Fibroblast of pulmonary artery (primary cell): ENCODE measurements at regions not wholly inside any gene's neighbourhood (a gene's known extent, or its start where the extent isn't known, plus 50 kb on each side); places are given as distances from the start of the nearest gene placed in this dataset.

Source experiments
- DNase-seq: peaks from one replicate; pipeline ENCODE4 v3.0.0-alpha.2; 2010; ENCODE audit warnings: low read depth
- H3K4me3 ChIP-seq: replicated peaks from 2 replicates; pipeline ENCODE4 v1.5.1; 2011; ENCODE audit warnings: low read depth, mild to moderate bottlenecking, control low read depth, low read length, moderate library complexity
- CTCF ChIP-seq: IDR thresholded peaks from 2 replicates; pipeline ENCODE4 v1.5.1; 2011; ENCODE audit warnings: mild to moderate bottlenecking, control low read depth, low read length, inconsistent platforms; ENCODE audit errors: missing control alignments

GRCh38 chr10:2910656-2911055, 156.7 kb upstream of the PFKP start:
- DNase-seq: no peak
- H3K4me3 ChIP-seq: no peak overlapping the region
- TF ChIP-seq CTCF: no peak

- H3K4me3 ChIP-seq: no peak overlapping the region
- DNase-seq: no peak
- no peak for TF ChIP-seq CTCF
These were observed 157.4 kb upstream of the PFKP start for GRCh38 chr10:2909921-2910320.

- H3K4me3 ChIP-seq: no peak overlapping the region
- TF ChIP-seq CTCF: no peak
- no peak for DNase-seq
These were observed 158.3 kb upstream of the PFKP start for GRCh38 chr10:2908851-2909630.

GRCh38 chr10:2906974-2907373, 160.4 kb upstream of the PFKP start:
- TF ChIP-seq CTCF: no peak
- no peak for DNase-seq
- no peak overlapping the region for H3K4me3 ChIP-seq

GRCh38 chr10:2905851-2906250, 161.5 kb upstream of the PFKP start:
- DNase-seq: no peak
- TF ChIP-seq CTCF: no peak

GRCh38 chr10:2900530-2900929, 166.8 kb upstream of the PFKP start:
- DNase-seq: no peak
- TF ChIP-seq CTCF: no peak
- no peak overlapping the region for H3K4me3 ChIP-seq

More at GRCh38 chr10:2905851-2906250, 161.5 kb upstream of the PFKP start:
- no peak overlapping the region for H3K4me3 ChIP-seq
